IMR-90 (cell line): ENCODE measurements at regions not wholly inside any gene's neighbourhood (a gene's known extent, or its start where the extent isn't known, plus 50 kb on each side); places are given as distances from the start of the nearest gene placed in this dataset.

ENCODE experiments used
- ATAC-seq: fragments of 200-7000 bp; cut with Tn5 transposase; 2 replicates; pipeline ENCODE4 v1.9.1; 2020; ENCODE audit warnings: low read depth, mild to moderate bottlenecking, moderate library complexity
- BruUV-seq: library from RNA; stranded (reverse); fragments of 400-500 nt; replicated peaks from 2 replicates; lab custom pipeline; 2021; lab: Mats Ljungman, UMichigan
- CTCF ChIA-PET: fragments of 300-600 bp; formaldehyde crosslinking; extraction: SDS; loops from one replicate; lab custom pipeline; 2021; ENCODE audit warnings: antibody characterized with exemption; lab: Yijun Ruan, JAX
- POLR2A ChIA-PET: fragments of 300-600 bp; sonication (Branson Sonifier 250); formaldehyde crosslinking; loops from one replicate; lab custom pipeline; 2022; ENCODE audit warnings: antibody characterized with exemption; ENCODE audit not compliant: unreplicated experiment; lab: Charles Lee
- DNase-seq: peaks from one replicate; pipeline ENCODE4 v3.0.0; 2013
- H2AFZ ChIP-seq: replicated peaks from 2 replicates; pipeline ENCODE3; 2013; ENCODE audit warnings: low read length, mild to moderate bottlenecking; ENCODE audit not compliant: poor library complexity
- H2AK5ac ChIP-seq: 2 replicates; pipeline ENCODE4 v1.6.1; 2013; ENCODE audit warnings: low read depth, low read length, inconsistent platforms
- H2AK9ac ChIP-seq: replicated peaks from 2 replicates; pipeline ENCODE3; 2013; ENCODE audit warnings: mild to moderate bottlenecking, low read depth, low read length, moderate library complexity; ENCODE audit not compliant: poor library complexity
- H2BK120ac ChIP-seq: 2 replicates; pipeline ENCODE4 v1.6.1; 2013; ENCODE audit warnings: low read depth, low read length, inconsistent platforms
- H2BK15ac ChIP-seq: 3 replicates; pipeline ENCODE4 v1.6.1; 2013; ENCODE audit warnings: low read depth, low read length, inconsistent platforms
- H2BK20ac ChIP-seq: 2 replicates; pipeline ENCODE4 v1.6.1; 2013; ENCODE audit warnings: low read depth, mild to moderate bottlenecking, inconsistent platforms, low read length, moderate library complexity
- H2BK5ac ChIP-seq: 2 replicates; pipeline ENCODE4 v1.6.1; 2013; ENCODE audit warnings: mild to moderate bottlenecking, low read depth, low read length, inconsistent platforms; ENCODE audit not compliant: poor library complexity, severe bottlenecking
- H3K14ac ChIP-seq: replicated peaks from 2 replicates; pipeline ENCODE4 v1.6.1; 2013; ENCODE audit warnings: low read depth, low read length, inconsistent platforms
- H3K18ac ChIP-seq: 2 replicates; pipeline ENCODE4 v1.6.1; 2013; ENCODE audit warnings: low read depth, low read length, control low read depth
- H3K23ac ChIP-seq: 2 replicates; pipeline ENCODE4 v1.6.1; 2013; ENCODE audit warnings: low read depth, low read length, inconsistent platforms
- H3K27ac ChIP-seq: 2 replicates; pipeline ENCODE4 v1.5.1; 2013; ENCODE audit warnings: mild to moderate bottlenecking, control low read depth, low read length; ENCODE audit not compliant: insufficient read depth
- H3K27me3 ChIP-seq: 2 replicates; pipeline ENCODE4 v1.6.1; 2013; ENCODE audit warnings: low read length; ENCODE audit not compliant: control insufficient read depth, insufficient read depth
- H3K36me3 ChIP-seq: 2 replicates; pipeline ENCODE4 v1.6.1; 2013; ENCODE audit warnings: low read length, mixed read lengths; ENCODE audit not compliant: control insufficient read depth, insufficient read depth
- H3K4ac ChIP-seq: 2 replicates; pipeline ENCODE4 v1.6.1; 2013; ENCODE audit warnings: low read depth, low read length, inconsistent platforms
- H3K4me1 ChIP-seq: 2 replicates; pipeline ENCODE4 v1.6.1; 2013; ENCODE audit warnings: low read length, mixed read lengths; ENCODE audit not compliant: control insufficient read depth, insufficient read depth
- H3K4me2 ChIP-seq: 2 replicates; pipeline ENCODE4 v1.6.1; 2013; ENCODE audit warnings: low read depth, mild to moderate bottlenecking, control low read depth, low read length, moderate library complexity
- H3K4me3 ChIP-seq: 2 replicates; pipeline ENCODE4 v1.5.1; 2013; ENCODE audit warnings: low read depth, mild to moderate bottlenecking, control low read depth, low read length, moderate library complexity; ENCODE audit not compliant: insufficient read depth
- H3K56ac ChIP-seq: 2 replicates; pipeline ENCODE4 v1.6.1; 2013; ENCODE audit warnings: low read length, inconsistent platforms; ENCODE audit not compliant: insufficient read depth; ENCODE audit errors: extremely low read depth
- H3K79me1 ChIP-seq, 2 experiments: 2 replicates each; pipeline ENCODE4 v1.6.1; 2013; ENCODE audit warnings: low read length in 2 of 2, inconsistent platforms in 1 of 2, low read depth in 1 of 2
- H3K9ac ChIP-seq: 2 replicates; pipeline ENCODE4 v1.6.1; 2013; ENCODE audit warnings: low read depth, low read length, control low read depth
- H3K9me1 ChIP-seq: 2 replicates; pipeline ENCODE4 v1.6.1; 2013; ENCODE audit warnings: low read length, inconsistent platforms; ENCODE audit not compliant: insufficient read depth
- H3K9me3 ChIP-seq: 2 replicates; pipeline ENCODE4 v1.6.1; 2013; ENCODE audit warnings: low read length; ENCODE audit not compliant: control insufficient read depth, insufficient read depth
- H4K20me1 ChIP-seq: 2 replicates; pipeline ENCODE4 v1.6.1; 2013; ENCODE audit warnings: low read length, inconsistent platforms; ENCODE audit not compliant: insufficient read depth
- H4K5ac ChIP-seq: 2 replicates; pipeline ENCODE4 v1.6.1; 2013; ENCODE audit warnings: mild to moderate bottlenecking, low read depth, low read length, control low read depth
- H4K8ac ChIP-seq, 2 experiments: 2 replicates each; pipeline ENCODE4 v1.6.1; 2013; ENCODE audit warnings: low read depth in 2 of 2, low read length in 2 of 2, control low read depth in 1 of 2, inconsistent platforms in 1 of 2
- H4K91ac ChIP-seq: 2 replicates; pipeline ENCODE4 v1.6.1; 2013; ENCODE audit warnings: low read depth, low read length, inconsistent platforms; ENCODE audit not compliant: insufficient read depth
- BHLHE40 ChIP-seq: fragments of 150-350 bp; IDR thresholded peaks from 2 replicates; pipeline ENCODE4 v1.6.1; 2016; ENCODE audit warnings: mild to moderate bottlenecking, low read depth, low read length
- CEBPB ChIP-seq: IDR thresholded peaks from 2 replicates; pipeline ENCODE4 v1.6.1; 2012; ENCODE audit warnings: low read depth, low read length, improper control_type of control experiment
- CHD1 ChIP-seq: IDR thresholded peaks from 2 replicates; pipeline ENCODE4 v1.6.1; 2012; ENCODE audit warnings: low read depth, low read length, improper control_type of control experiment
- FOS ChIP-seq: fragments of 150-350 bp; IDR thresholded peaks from 2 replicates; pipeline ENCODE4 v1.6.1; 2016; ENCODE audit warnings: low read depth, low read length
- MAFK ChIP-seq: IDR thresholded peaks from 2 replicates; pipeline ENCODE4 v1.6.1; 2012; ENCODE audit warnings: low read depth, low read length, improper control_type of control experiment
- MAZ ChIP-seq: IDR thresholded peaks from 2 replicates; pipeline ENCODE4 v1.6.1; 2012; ENCODE audit warnings: low read depth, mild to moderate bottlenecking, low read length, improper control_type of control experiment, moderate library complexity, borderline replicate concordance
- MXI1 ChIP-seq: IDR thresholded peaks from 2 replicates; pipeline ENCODE4 v1.6.1; 2012; ENCODE audit warnings: low read depth, mild to moderate bottlenecking, low read length, moderate library complexity, borderline replicate concordance
- NFE2L2 ChIP-seq: fragments of 150-350 bp; IDR thresholded peaks from 2 replicates; pipeline ENCODE4 v1.6.1; 2016; ENCODE audit warnings: low read depth, mild to moderate bottlenecking, low read length
- POLR2A ChIP-seq: IDR thresholded peaks from 2 replicates; pipeline ENCODE4 v1.6.1; 2012; ENCODE audit warnings: mild to moderate bottlenecking, low read depth, low read length
- RAD21 ChIP-seq: IDR thresholded peaks from 2 replicates; pipeline ENCODE4 v1.6.1; 2012; ENCODE audit warnings: low read length, improper control_type of control experiment
- RCOR1 ChIP-seq: IDR thresholded peaks from 2 replicates; pipeline ENCODE4 v1.6.1; 2012; ENCODE audit warnings: mild to moderate bottlenecking, low read length, improper control_type of control experiment; ENCODE audit not compliant: insufficient replicate concordance
- RFX5 ChIP-seq: IDR thresholded peaks from 2 replicates; pipeline ENCODE4 v1.8.0; 2012; ENCODE audit warnings: low read depth, mild to moderate bottlenecking, low read length, moderate library complexity
- SMC3 ChIP-seq: fragments of 150-350 bp; IDR thresholded peaks from 2 replicates; pipeline ENCODE4 v1.6.1; 2016; ENCODE audit warnings: low read depth, mild to moderate bottlenecking, antibody characterized with exemption, low read length, moderate library complexity
- USF2 ChIP-seq: fragments of 150-350 bp; IDR thresholded peaks from 2 replicates; pipeline ENCODE4 v1.6.1; 2017; ENCODE audit warnings: mild to moderate bottlenecking, antibody characterized with exemption, low read length, low read depth
- dilution Hi-C: fragments of 300-500 bp; cut with HindIII; formaldehyde crosslinking; loops from one replicate; pipeline ENCODE4 v1.14.3; 2018; ENCODE audit warnings: low sequenced_read_pairs; ENCODE audit not compliant: unreplicated experiment
- in situ Hi-C: fragments of 300-500 bp; cut with MboI; formaldehyde crosslinking; loops from 3 replicates; pipeline ENCODE4 v1.14.3; 2019; ENCODE audit warnings: low sequenced_read_pairs, inconsistent platforms, mixed read lengths
- intact Hi-C: fragments of 100-400 bp; cut with micrococcal nuclease; formaldehyde crosslinking; loops from 2 replicates; pipeline ENCODE4 v1.10.0; 2022
- TF ChIP-seq, protein P1 (sequence below): conservative IDR thresholded peaks from 2 replicates; pipeline ENCODE4 v1.5.1; 2012; ENCODE audit warnings: mild to moderate bottlenecking, low read depth, low read length, improper control_type of control experiment
- TF ChIP-seq, protein P2 (sequence below): fragments of 150-350 bp; IDR thresholded peaks from 2 replicates; pipeline ENCODE4 v1.6.1; 2016; ENCODE audit warnings: low read depth, mild to moderate bottlenecking, low read length, moderate library complexity, borderline replicate concordance

DNA sequence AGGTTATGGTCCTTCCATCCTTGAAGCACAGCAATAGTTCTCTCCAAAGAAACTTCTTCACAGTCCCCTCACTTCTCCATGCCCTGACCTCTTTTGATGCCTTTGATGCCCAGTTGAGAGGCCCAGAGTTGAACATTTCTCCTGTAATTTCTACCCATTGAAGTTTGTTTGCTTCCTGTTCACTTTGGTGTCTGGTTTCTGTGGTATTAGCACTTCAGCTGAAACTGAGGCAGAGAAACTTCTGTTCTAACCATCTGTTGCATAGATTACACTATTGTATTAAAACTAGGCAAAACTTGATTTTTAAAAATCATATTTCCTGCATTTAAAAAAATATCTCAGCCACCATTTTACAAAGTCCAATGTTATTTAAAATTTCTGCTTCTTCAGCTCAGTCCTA, 89.8 kb upstream of the ADGRG2 start:
- Histone ChIP-seq H3K79me1 (no peaks in the 10 kb centered on the region), H2BK5ac (no peak overlapping the region), H3K4me3 (no peak overlapping the region), H3K18ac (no peak overlapping the region), H2AFZ (no peak overlapping the region), H3K27me3 (no peaks in the 10 kb centered on the region; the same call in 1 of the 2 replicates), H3K4me1 (no peaks in the 10 kb centered on the region), H2AK5ac (no peak overlapping the region), H2BK120ac (no peak overlapping the region), H2BK15ac (no peak overlapping the region), H3K4me2 (no peak overlapping the region), H3K9me1 (no peaks in the 10 kb centered on the region), H3K23ac (no peak overlapping the region), H2AK9ac (no peak overlapping the region), H3K36me3 (no peaks in the 10 kb centered on the region), H4K5ac (no peak overlapping the region), H4K20me1 (no peaks in the 10 kb centered on the region), H3K9ac (no peak overlapping the region), H3K14ac (no peak overlapping the region), H3K9me3 (no peaks in the 10 kb centered on the region), H2BK20ac (no peak overlapping the region), H3K56ac (no peak overlapping the region), H4K91ac (no peak overlapping the region), H4K8ac (no peak overlapping the region), H3K4ac (no peak overlapping the region), H3K27ac (no peak overlapping the region)
- POLR2A ChIA-PET = no interaction called here
- TF ChIP-seq BHLHE40 (no peak), RCOR1 (no peak), FOS (no peak), CHD1 (no peak), USF2 (no peak), RFX5 (no peak), CEBPB (no peak), MAZ (no peak), MAFK (no peak), MXI1 (no peak), SMC3 (no peak), POLR2A (no peak), RAD21 (no peak), NFE2L2 (no peak)
- TF ChIP-seq, protein P1, sequence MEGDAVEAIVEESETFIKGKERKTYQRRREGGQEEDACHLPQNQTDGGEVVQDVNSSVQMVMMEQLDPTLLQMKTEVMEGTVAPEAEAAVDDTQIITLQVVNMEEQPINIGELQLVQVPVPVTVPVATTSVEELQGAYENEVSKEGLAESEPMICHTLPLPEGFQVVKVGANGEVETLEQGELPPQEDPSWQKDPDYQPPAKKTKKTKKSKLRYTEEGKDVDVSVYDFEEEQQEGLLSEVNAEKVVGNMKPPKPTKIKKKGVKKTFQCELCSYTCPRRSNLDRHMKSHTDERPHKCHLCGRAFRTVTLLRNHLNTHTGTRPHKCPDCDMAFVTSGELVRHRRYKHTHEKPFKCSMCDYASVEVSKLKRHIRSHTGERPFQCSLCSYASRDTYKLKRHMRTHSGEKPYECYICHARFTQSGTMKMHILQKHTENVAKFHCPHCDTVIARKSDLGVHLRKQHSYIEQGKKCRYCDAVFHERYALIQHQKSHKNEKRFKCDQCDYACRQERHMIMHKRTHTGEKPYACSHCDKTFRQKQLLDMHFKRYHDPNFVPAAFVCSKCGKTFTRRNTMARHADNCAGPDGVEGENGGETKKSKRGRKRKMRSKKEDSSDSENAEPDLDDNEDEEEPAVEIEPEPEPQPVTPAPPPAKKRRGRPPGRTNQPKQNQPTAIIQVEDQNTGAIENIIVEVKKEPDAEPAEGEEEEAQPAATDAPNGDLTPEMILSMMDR = no peak
- TF ChIP-seq, protein P2, sequence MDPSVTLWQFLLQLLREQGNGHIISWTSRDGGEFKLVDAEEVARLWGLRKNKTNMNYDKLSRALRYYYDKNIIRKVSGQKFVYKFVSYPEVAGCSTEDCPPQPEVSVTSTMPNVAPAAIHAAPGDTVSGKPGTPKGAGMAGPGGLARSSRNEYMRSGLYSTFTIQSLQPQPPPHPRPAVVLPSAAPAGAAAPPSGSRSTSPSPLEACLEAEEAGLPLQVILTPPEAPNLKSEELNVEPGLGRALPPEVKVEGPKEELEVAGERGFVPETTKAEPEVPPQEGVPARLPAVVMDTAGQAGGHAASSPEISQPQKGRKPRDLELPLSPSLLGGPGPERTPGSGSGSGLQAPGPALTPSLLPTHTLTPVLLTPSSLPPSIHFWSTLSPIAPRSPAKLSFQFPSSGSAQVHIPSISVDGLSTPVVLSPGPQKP = no peak
- no peak for DNase-seq
- dilution Hi-C loops (no loop called here), in situ Hi-C loops (no loop called here), intact Hi-C loops (no loop called here)
- ATAC-seq = no peak
- no TSS peak for BruUV-seq
- CTCF ChIA-PET = no interaction called here
